GM12878 (cell line): ENCODE measurements at regions not wholly inside any gene's neighbourhood (a gene's known extent, or its start where the extent isn't known, plus 50 kb on each side); places are given as distances from the start of the nearest gene placed in this dataset.

Source experiments
- ATAC-seq: fragments of 200-7000 bp; cut with Tn5 transposase; 3 replicates; pipeline ENCODE4 v1.9.1; 2020; ENCODE audit warnings: mild to moderate bottlenecking, moderate library complexity
- BruUV-seq: library from RNA; stranded (reverse); fragments of 400-500 nt; replicated peaks from 2 replicates; lab custom pipeline; 2021; lab: Mats Ljungman, UMichigan
- CTCF ChIA-PET: fragments of 300-600 bp; sonication (Branson Sonifier 250); formaldehyde crosslinking; extraction: SDS; loops from one replicate; lab custom pipeline; 2021; ENCODE audit warnings: inconsistent platforms; lab: Yijun Ruan, JAX
- POLR2A ChIA-PET: fragments of 350-600 bp; formaldehyde crosslinking; extraction: SDS; loops from one replicate; lab custom pipeline; 2021; ENCODE audit warnings: inconsistent platforms; lab: Charles Lee
- RAD21 ChIA-PET: fragments of 300-600 bp; sonication (Branson Sonifier 250); formaldehyde crosslinking; loops from one replicate; lab custom pipeline; 2023; ENCODE audit warnings: antibody characterized with exemption; ENCODE audit not compliant: unreplicated experiment; lab: Charles Lee
- SMC1A ChIA-PET: fragments of 300-600 bp; sonication (Branson Sonifier 250); formaldehyde crosslinking; loops from one replicate; lab custom pipeline; 2023; ENCODE audit not compliant: unreplicated experiment, uncharacterized antibody; lab: Charles Lee
- DNase-seq: peaks from one replicate; pipeline ENCODE4 v3.0.0-alpha.2; 2011; ENCODE audit warnings: low read depth, low spot score
- FAIRE-seq: peaks from 3 replicates; lab custom pipeline; 2011; peaks lifted over from hg19 to GRCh38; lab: Jason Lieb, UNC
- H2AFZ ChIP-seq: 2 replicates; pipeline ENCODE4 v1.6.0; 2011; ENCODE audit warnings: low read depth, low read length, control low read depth; ENCODE audit not compliant: control insufficient read depth
- H3K27ac ChIP-seq: 2 replicates; pipeline ENCODE4 v1.5.1; 2011; ENCODE audit warnings: control low read depth; ENCODE audit not compliant: control insufficient read depth, insufficient read depth
- H3K27me3 ChIP-seq, 2 experiments: replicated peaks in 1 of 2; 2 replicates each; pipeline versions ENCODE4 v1.6.0 to v1.6.1; 2011; ENCODE audit warnings: low read length in 1 of 2; ENCODE audit not compliant: control insufficient read depth in 2 of 2, insufficient read depth in 2 of 2
- H3K36me3 ChIP-seq, 2 experiments: 2 replicates each; pipeline ENCODE4 v1.5.1; 2011; ENCODE audit warnings: low read length in 1 of 2; ENCODE audit not compliant: control insufficient read depth in 2 of 2, insufficient read depth in 2 of 2
- H3K4me1 ChIP-seq: 2 replicates; pipeline ENCODE4 v1.6.1; 2011; ENCODE audit warnings: mild to moderate bottlenecking, low read length, moderate library complexity, mixed read lengths; ENCODE audit not compliant: control insufficient read depth, insufficient read depth
- H3K4me2 ChIP-seq: 2 replicates; pipeline ENCODE4 v1.6.0; 2011; ENCODE audit warnings: control low read depth; ENCODE audit not compliant: control insufficient read depth, insufficient read depth
- H3K4me3 ChIP-seq: fragments of 200-600 bp; sonication (generic); 2 replicates; pipeline ENCODE4 v1.5.1; 2016
- H3K79me2 ChIP-seq: 2 replicates; pipeline ENCODE4 v1.6.0; 2011; ENCODE audit warnings: low read length; ENCODE audit not compliant: control insufficient read depth, insufficient read depth
- H3K9ac ChIP-seq: 2 replicates; pipeline ENCODE4 v1.8.0; 2011; ENCODE audit warnings: low read length, control low read depth, mixed read lengths; ENCODE audit not compliant: control insufficient read depth, insufficient read depth
- H3K9me3 ChIP-seq: replicated peaks from 3 replicates; pipeline ENCODE4 v1.5.1; 2011; ENCODE audit warnings: mild to moderate bottlenecking, low read length; ENCODE audit not compliant: control insufficient read depth, insufficient read depth
- H4K20me1 ChIP-seq: 2 replicates; pipeline ENCODE4 v1.6.0; 2011; ENCODE audit not compliant: control insufficient read depth, insufficient read depth
- BHLHE40 ChIP-seq, 2 experiments: fragments of 450-650 bp in 1 of 2; IDR thresholded peaks; 2 replicates each; pipeline ENCODE4 v1.6.1; 2011 to 2017; ENCODE audit warnings: low read depth in 2 of 2, borderline replicate concordance in 1 of 2, improper control_type of control experiment in 1 of 2, low read length in 1 of 2, mild to moderate bottlenecking in 1 of 2
- GATAD2B ChIP-seq: fragments of 450-650 bp; conservative IDR thresholded peaks from 2 replicates; pipeline ENCODE4 v1.6.1; 2017; ENCODE audit warnings: low read depth, mild to moderate bottlenecking, moderate library complexity
- HSF1 ChIP-seq: fragments of 150-350 bp; IDR thresholded peaks from 2 replicates; pipeline ENCODE4 v1.6.1; 2014; ENCODE audit warnings: mild to moderate bottlenecking, low read depth, low read length
- IRF5 ChIP-seq: fragments of 450-650 bp; IDR thresholded peaks from 2 replicates; pipeline ENCODE4 v1.6.1; 2017; ENCODE audit warnings: borderline replicate concordance
- JUND ChIP-seq: IDR thresholded peaks from 2 replicates; pipeline ENCODE4 v1.6.1; 2012; ENCODE audit warnings: low read depth, mild to moderate bottlenecking, low read length, improper control_type of control experiment, moderate library complexity
- MEF2A ChIP-seq: IDR thresholded peaks from 2 replicates; pipeline ENCODE4 v1.6.1; 2011; ENCODE audit warnings: low read depth, mild to moderate bottlenecking, low read length, moderate library complexity; ENCODE audit not compliant: insufficient read depth
- POLR2AphosphoS2 ChIP-seq: IDR thresholded peaks from 2 replicates; pipeline ENCODE4 v1.6.1; 2011; ENCODE audit warnings: low read depth, mild to moderate bottlenecking, low read length, improper control_type of control experiment, moderate library complexity
- TAF1 ChIP-seq: IDR thresholded peaks from 2 replicates; pipeline ENCODE4 v1.6.1; 2011; ENCODE audit warnings: mild to moderate bottlenecking, low read depth, low read length, borderline replicate concordance
- TCF12 ChIP-seq: IDR thresholded peaks from 2 replicates; pipeline ENCODE4 v1.6.1; 2011; ENCODE audit warnings: low read depth, mild to moderate bottlenecking, low read length
- TCF3 ChIP-seq: IDR thresholded peaks from 2 replicates; pipeline ENCODE4 v1.6.1; 2012; ENCODE audit warnings: low read depth, mild to moderate bottlenecking, low read length, borderline replicate concordance; ENCODE audit not compliant: insufficient read depth
- ZNF274 ChIP-seq: IDR thresholded peaks from one replicate; pipeline ENCODE4 v1.8.0; 2011; ENCODE audit not compliant: insufficient read length, insufficient read depth
- WGBS: methylation state at CpG from one replicate; pipeline ENCODE4 v1.1.6; 2016; ENCODE audit warnings: low lambda C conversion rate; ENCODE audit not compliant: insufficient replicate concordance, insufficient coverage; ENCODE audit errors: missing lambda C conversion rate; 5-methylcytosine and 5-hydroxymethylcytosine counted together
- in situ Hi-C: fragments of 300-500 bp; cut with MboI; formaldehyde crosslinking; loops from 9 replicates; pipeline ENCODE4 v1.14.3; 2018; ENCODE audit warnings: mixed read lengths
- intact Hi-C: fragments of 100-400 bp; cut with micrococcal nuclease; formaldehyde crosslinking; loops from one replicate; pipeline ENCODE4 v1.14.2; 2022; ENCODE audit not compliant: unreplicated experiment

- Histone ChIP-seq H3K79me2 (no peaks in the 10 kb centered on the region), H3K4me2 (no peak overlapping the region), H3K4me3 (no peak overlapping the region), H3K4me1 (no peaks in the 10 kb centered on the region), H3K9me3 (no peaks in the 10 kb centered on the region), H3K27me3 (no peaks in the 10 kb centered on the region), H3K36me3 (no peaks in the 10 kb centered on the region), H3K27ac (no peak overlapping the region), H4K20me1 (no peaks in the 10 kb centered on the region), H3K9ac (no peak overlapping the region), H2AFZ (no peak overlapping the region)
- WGBS: 19% methylated on average over 5 of the region's 5 CpGs
- SMC1A ChIA-PET: no interaction called here
- FAIRE-seq (no peak), ATAC-seq (no peak), DNase-seq (no peak)
- intact Hi-C loops: no loop called here
- CTCF ChIA-PET: no interaction called here
- no TSS peak for BruUV-seq
- POLR2A ChIA-PET: no interaction called here
- no peak for TF ChIP-seq TCF12
- TF ChIP-seq POLR2AphosphoS2: no peak
- no peak for TF ChIP-seq IRF5
- RAD21 ChIA-PET: no interaction called here
- in situ Hi-C loops: no loop called here
Measured at GRCh38 chr12:84464616-84465015, 448.0 kb downstream of the SLC6A15 start.

- FAIRE-seq: no peak
- Histone ChIP-seq H3K4me1 (no peaks in the 10 kb centered on the region), H3K4me3 (no peak overlapping the region), H3K27ac (no peak overlapping the region), H3K79me2 (no peaks in the 10 kb centered on the region), H3K4me2 (no peak overlapping the region), H3K36me3 (no peaks in the 10 kb centered on the region), H3K27me3 (no peaks in the 10 kb centered on the region), H2AFZ (no peak overlapping the region), H3K9me3 (no peaks in the 10 kb centered on the region), H4K20me1 (no peaks in the 10 kb centered on the region), H3K9ac (no peak overlapping the region)
- POLR2A ChIA-PET: no interaction called here
- RAD21 ChIA-PET: no interaction called here
- CTCF ChIA-PET: no interaction called here
- in situ Hi-C loops (no loop called here), intact Hi-C loops (no loop called here)
- WGBS: 21% methylated on average over 2 of the region's 2 CpGs
- SMC1A ChIA-PET: no interaction called here
- BruUV-seq: no TSS peak
- ATAC-seq: no peak
- no peak for DNase-seq
- TF ChIP-seq BHLHE40 (IDR thresholded peaks at IDR 0.05; ENCODE audit: borderline replicate concordance in 1 of 2, low read depth in 2 of 2, low read length in 1 of 2) (no peak), HSF1 (no peak), ZNF274 (no peak), TCF3 (no peak), TAF1 (no peak), JUND (no peak), MEF2A (no peak), GATAD2B (no peak)
Measured at GRCh38 chr12:84463741-84464495, 448.7 kb downstream of the SLC6A15 start.
